ENCODE measurements at regions not wholly inside any gene's neighbourhood (a gene's known extent, or its start where the extent isn't known, plus 50 kb on each side); places are given as distances from the start of the nearest gene placed in this dataset.

DNA sequence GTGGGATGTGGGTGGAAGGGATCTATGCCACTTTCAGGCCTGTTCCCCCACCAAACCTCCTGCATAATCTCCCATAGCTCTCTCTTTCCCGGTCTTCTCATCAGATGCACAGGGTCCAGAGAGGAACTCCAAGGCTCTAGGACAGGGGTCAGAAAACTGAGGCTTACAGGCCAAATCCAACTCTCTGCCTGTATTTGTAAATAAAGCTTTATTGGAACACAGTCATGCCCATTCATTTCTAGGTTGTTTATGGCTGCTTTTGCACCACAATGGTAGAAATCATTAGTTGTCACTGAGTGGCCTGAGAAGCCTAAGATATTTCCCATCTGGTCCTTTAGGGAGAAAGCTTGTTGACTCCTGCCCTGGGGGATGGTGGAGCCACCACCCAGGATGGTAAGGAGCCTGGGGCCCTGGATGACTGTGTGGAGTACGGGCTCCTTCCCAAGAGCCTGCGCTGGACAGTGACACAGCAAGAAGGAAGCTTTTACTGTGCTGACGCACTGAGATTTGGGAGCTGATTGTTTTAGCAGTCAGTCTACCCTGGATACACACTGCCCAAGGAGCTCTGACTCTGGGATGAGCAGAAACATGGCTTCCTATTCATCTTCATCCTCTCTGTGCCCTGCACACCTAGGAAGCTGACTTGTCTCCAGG lies 64.0 kb upstream of the RAPGEF1 start:
- Histone ChIP-seq H3K27me3 (peaks cover 0 to 88% (median 3%) of the 10 kb centered on the region in 4 donors), H3K9me3 (no peaks in the 10 kb centered on the region), H3K4me1 (peaks cover 0 to 4% (median 0%) of the 10 kb centered on the region in 3 donors), H3K36me3 (no peaks in the 10 kb centered on the region), H3K27ac (no peak overlapping the region), H3K4me3 (no peak overlapping the region)
- no peak for DNase-seq
- intact Hi-C loops (cut with DNase I), result no loop called here
- TF ChIP-seq, protein P1, sequence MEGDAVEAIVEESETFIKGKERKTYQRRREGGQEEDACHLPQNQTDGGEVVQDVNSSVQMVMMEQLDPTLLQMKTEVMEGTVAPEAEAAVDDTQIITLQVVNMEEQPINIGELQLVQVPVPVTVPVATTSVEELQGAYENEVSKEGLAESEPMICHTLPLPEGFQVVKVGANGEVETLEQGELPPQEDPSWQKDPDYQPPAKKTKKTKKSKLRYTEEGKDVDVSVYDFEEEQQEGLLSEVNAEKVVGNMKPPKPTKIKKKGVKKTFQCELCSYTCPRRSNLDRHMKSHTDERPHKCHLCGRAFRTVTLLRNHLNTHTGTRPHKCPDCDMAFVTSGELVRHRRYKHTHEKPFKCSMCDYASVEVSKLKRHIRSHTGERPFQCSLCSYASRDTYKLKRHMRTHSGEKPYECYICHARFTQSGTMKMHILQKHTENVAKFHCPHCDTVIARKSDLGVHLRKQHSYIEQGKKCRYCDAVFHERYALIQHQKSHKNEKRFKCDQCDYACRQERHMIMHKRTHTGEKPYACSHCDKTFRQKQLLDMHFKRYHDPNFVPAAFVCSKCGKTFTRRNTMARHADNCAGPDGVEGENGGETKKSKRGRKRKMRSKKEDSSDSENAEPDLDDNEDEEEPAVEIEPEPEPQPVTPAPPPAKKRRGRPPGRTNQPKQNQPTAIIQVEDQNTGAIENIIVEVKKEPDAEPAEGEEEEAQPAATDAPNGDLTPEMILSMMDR (IDR thresholded peaks at IDR 0.05), result no peak
- no peak for TF ChIP-seq POLR2A (IDR thresholded peaks at IDR 0.05)
- 44 to 78% methylated on average over 2 to 4 of the region's 4 CpGs for WGBS, 2 donors

DNA sequence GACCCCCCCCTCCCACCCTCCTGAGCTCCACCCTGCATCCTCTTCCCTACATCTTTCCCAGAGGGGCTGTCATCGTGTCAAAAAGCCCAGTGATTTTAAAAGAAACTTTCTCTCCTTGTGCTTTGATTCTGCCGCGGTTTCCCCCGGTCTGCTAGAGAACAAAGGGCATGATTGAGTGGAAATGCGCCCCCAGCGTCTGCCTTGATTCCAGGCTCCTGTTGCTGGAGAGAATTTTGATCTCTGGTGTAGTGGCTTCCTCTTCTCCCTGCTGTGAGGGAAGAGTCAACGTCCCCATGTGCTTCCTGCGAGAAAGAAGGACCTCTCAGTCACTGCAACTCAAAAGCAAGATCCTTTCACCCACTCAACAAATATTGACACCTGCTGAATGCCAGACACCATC lies 61.9 kb upstream of the RAPGEF1 start:
- Histone ChIP-seq H3K27me3 (peaks cover 0 to 75% (median under 1%) of the 10 kb centered on the region in 4 donors), H3K27ac (no peak overlapping the region), H3K4me3 (no peak overlapping the region), H3K4me1 (no peaks in the 10 kb centered on the region), H3K9me3 (no peaks in the 10 kb centered on the region), H3K36me3 (no peaks in the 10 kb centered on the region)
- no peak for TF ChIP-seq POLR2A (IDR thresholded peaks at IDR 0.05)
- TF ChIP-seq, protein P1 (IDR thresholded peaks at IDR 0.05), result no peak
- intact Hi-C loops (cut with DNase I), result no loop called here
- 10 to 22% methylated on average over 4 to 8 of the region's 8 CpGs for WGBS, 2 donors
- DNase-seq, result no peak

DNA sequence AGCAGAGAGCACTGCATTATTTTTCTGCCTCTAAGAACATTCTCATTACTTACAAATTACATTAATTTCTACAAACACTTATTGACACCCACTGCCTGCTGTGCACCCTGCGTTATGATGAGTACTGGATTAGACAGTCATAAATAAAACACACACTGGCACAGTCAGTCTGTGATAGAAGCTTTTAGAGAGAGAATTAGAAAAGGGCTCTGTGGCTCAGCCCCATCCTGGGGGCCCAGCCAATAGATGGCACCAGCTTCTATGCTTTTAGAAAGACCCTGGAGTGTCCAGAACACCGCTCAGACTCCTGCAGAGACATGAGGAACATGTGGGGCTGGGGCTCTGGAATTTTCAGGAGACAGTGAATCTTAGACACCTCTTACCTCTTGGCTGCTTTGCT lies 61.0 kb upstream of the RAPGEF1 start:
- H3K27me3 ChIP-seq, result peaks cover 0 to 66% (median 0%) of the 10 kb centered on the region in 4 donors
- no peak overlapping the region for H3K4me3 ChIP-seq
- no peaks in the 10 kb centered on the region for H3K36me3 ChIP-seq
- no peaks in the 10 kb centered on the region for H3K4me1 ChIP-seq
- no peak overlapping the region for H3K27ac ChIP-seq
- no peaks in the 10 kb centered on the region for H3K9me3 ChIP-seq
- intact Hi-C loops (cut with DNase I), result no loop called here
- 53 to 56% methylated on average over 2 of the region's 2 CpGs for WGBS, 2 donors
- no peak for DNase-seq
- TF ChIP-seq, protein P1 (IDR thresholded peaks at IDR 0.05), result no peak
- no peak for TF ChIP-seq POLR2A (IDR thresholded peaks at IDR 0.05)

DNA sequence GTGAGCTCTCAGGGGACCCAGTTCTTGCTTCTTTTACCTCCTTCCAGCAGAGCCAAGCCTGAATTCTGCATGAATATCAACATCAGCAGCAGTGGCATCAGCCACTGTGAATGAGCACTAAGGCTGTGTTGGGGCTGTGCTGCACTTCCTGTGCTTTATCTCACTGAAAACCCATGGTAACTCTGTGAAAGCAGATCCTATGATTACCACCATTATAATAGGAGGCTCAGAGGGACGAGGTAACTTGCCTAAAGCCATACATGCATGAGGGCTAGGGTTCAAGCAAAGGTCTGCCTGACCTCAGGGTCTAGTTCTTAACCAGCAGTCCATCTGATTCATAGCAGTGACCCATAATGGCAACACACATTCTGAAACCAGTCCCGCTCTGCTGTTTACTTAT lies 60.5 kb upstream of the RAPGEF1 start:
- Histone ChIP-seq H3K27ac (no peak overlapping the region), H3K4me1 (no peaks in the 10 kb centered on the region), H3K4me3 (no peak overlapping the region), H3K9me3 (no peaks in the 10 kb centered on the region), H3K27me3 (peaks cover 0 to 64% (median 0%) of the 10 kb centered on the region in 4 donors), H3K36me3 (no peaks in the 10 kb centered on the region)
- TF ChIP-seq POLR2A (IDR thresholded peaks at IDR 0.05), result no peak
- TF ChIP-seq, protein P1 (IDR thresholded peaks at IDR 0.05), result no peak
- 46 to 53% methylated on average over 2 of the region's 2 CpGs for WGBS, 2 donors
- intact Hi-C loops (cut with DNase I), result no loop called here
- DNase-seq, result no peak

DNA sequence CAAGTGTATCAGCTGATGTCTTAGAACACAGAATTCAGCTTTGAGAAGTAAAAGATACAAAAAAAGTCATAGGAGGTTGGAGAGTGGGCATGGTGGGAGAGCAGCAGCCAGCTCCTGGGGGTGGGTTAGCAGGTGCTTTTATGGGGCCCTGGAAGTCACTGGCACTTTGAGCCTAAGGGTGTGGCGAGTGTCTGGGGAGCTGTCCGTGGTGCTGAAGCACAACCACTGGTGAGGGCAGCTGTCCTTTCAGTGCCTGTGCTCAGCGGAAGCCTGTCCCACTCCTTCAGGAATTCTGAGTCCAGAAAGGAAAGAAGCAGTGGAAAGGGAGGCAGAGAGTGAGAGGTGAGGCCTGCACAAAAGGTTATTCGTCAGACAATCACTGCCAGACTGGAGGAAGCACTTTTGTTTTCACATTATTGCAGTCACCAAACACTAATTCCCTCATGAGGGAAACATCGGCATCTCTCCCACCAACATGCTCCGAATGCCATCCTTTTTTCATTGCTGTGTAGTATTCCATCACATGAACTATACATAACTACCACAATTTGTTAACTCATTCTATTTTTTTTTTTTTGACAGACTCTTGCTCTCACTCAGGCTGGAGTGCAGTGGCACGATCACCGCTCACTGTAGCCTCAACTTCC lies 59.4 kb upstream of the RAPGEF1 start:
- intact Hi-C loops (cut with DNase I), result no loop called here
- peaks cover 0 to 64% (median 0%) of the 10 kb centered on the region in 4 donors for H3K27me3 ChIP-seq
- no peak overlapping the region for H3K4me3 ChIP-seq
- TF ChIP-seq, protein P1 (IDR thresholded peaks at IDR 0.05), result no peak
- no peak for TF ChIP-seq POLR2A (IDR thresholded peaks at IDR 0.05)
- H3K4me1 ChIP-seq, result no peaks in the 10 kb centered on the region
- no peak for DNase-seq
- WGBS, 2 donors, result 53 to 55% methylated on average over 8 of the region's 8 CpGs
- H3K27ac ChIP-seq, result no peak overlapping the region
- H3K9me3 ChIP-seq, result no peaks in the 10 kb centered on the region
- H3K36me3 ChIP-seq, result no peaks in the 10 kb centered on the region
